ENCODE measurements at regions not wholly inside any gene's neighbourhood (a gene's known extent, or its start where the extent isn't known, plus 50 kb on each side); places are given as distances from the start of the nearest gene placed in this dataset.

GRCh38 chr4:31613946-31614623 lies 893.9 kb downstream of the PCDH7 start:
- TF ChIP-seq POLR2A (IDR thresholded peaks at IDR 0.05; ENCODE audit: low read length) (no peak), GATA1 (IDR thresholded peaks at IDR 0.05; ENCODE audit: low read depth, low read length) (no peak)
